HG03060 (cell line): ENCODE measurements at regions not wholly inside any gene's neighbourhood (a gene's known extent, or its start where the extent isn't known, plus 50 kb on each side); places are given as distances from the start of the nearest gene placed in this dataset.
"Not testable (repeated sequence)": the region's sequence is repeated elsewhere in the genome, so short reads cannot be mapped to it uniquely, and the experiment has no call there.

ENCODE experiments used
- ATAC-seq: cut with Tn5 transposase; IDR thresholded peaks from one replicate; pipeline ENCODE4 v1.9.1; 2021; ENCODE audit warnings: low read depth, moderate number of reproducible peaks; ENCODE audit not compliant: unreplicated experiment

DNA sequence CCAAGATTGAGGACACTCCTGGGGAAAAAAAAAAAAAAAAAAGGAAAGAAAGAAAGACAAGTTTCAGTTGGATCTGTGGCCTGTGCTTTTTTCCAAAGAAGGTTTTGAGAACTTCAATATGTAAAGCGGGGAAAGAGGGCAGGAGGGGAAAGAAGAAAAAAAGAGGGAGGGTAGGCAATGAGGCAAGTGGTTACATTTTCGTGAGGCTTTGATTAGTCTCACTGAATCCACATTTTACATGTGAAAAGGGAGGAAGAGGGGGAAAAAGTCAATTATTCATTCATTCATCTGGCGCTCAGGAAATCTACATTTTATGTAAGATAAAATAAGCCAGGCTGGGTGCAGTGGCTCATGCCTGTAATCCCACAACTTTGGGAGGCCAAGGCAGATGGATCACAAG is 315.2 kb upstream of the PAPPA start:
- no peak for ATAC-seq

DNA sequence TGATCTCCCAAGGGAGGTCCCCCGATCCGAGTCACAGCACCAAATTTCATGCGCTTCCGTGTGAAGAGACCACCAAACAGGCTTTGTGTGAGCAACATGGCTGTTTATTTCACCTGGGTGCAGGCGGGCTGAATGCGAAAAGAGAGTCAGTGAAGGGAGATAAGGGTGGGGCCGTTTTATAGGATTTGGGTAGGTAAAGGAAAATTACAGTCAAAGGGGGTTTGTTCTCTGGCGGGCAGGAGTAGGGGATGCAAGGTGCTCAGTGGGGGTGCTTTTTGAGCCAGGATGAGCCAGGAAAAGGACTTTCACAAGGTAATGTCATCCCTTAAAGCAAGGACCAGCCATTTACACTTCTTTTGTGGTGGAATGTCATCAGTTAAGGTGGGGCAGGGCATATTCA is 309.2 kb upstream of the PAPPA start:
- ATAC-seq: not testable (repeated sequence)

GRCh38 chr9:115845648-115846312 is 307.8 kb upstream of the PAPPA start:
- ATAC-seq: no peak

- ATAC-seq: no peak
Measured at GRCh38 chr9:115847216-115847615, 306.4 kb upstream of the PAPPA start.

DNA sequence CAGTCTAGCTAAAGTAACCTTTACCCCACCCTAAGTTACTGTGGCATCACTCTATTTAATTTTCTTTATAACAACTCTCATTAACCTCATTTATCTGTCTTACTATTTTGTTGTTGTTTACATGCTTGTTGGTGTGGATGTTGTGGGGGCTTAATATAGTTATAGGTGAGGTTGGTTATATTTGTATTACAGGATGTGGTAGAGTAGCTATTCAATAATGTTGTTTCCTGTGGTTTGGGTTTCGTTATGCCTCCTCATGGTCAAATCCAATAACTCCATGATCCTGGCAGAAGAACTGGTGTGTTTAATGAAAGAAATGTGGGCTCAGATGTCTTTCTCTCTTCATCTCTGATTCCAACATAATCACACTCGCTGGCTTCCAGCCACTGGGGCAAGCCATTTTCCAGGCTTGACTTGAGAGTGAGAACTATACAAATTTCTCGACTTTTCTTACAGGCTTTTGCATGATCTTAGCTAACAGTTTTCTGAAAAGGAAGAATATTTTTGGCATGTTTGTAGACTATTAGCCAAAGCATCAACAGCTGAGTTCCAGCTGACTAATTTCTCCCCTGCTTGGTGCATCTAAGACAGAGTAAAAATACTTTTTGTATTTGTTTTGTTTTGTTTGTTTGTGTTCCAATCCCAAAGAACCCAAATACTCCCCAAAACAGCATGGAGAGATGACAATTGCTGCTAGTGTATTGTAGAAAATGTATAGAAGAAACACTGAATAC is 303.7 kb upstream of the PAPPA start:
- no peak for ATAC-seq

DNA sequence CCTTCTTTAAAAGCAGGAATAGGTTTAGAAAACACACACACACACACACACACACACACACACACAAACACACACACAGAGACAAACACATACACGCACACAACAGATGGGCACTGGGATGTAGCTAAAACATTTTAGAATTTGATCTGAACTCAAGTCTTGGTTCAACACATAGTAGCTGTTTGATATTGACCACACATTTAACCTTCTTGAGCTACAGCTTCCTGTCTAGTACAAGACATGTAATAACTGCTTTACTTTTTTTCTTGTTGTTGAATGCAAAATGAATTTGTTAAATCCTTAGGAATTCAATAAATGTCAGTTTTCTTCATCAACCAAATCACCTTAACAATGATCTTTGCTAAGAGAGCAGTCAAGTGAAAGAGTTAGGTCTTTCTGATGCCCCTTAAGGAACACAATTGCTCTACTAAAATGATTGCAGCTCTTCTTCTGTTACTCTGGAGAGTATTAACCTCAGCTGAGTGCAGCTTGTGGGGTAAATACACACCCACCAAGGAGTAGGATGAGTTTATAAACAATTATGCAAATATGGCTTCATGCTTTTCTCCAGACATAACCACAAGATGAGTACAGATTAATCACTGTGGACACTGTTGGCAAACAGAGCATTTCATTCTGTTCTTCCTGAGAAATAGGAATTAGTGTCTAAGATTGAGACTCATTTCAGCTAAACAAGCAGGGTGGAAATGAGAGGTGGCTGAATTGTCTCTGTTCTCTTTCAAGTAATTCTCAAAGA is 302.9 kb upstream of the PAPPA start:
- no peak for ATAC-seq

DNA sequence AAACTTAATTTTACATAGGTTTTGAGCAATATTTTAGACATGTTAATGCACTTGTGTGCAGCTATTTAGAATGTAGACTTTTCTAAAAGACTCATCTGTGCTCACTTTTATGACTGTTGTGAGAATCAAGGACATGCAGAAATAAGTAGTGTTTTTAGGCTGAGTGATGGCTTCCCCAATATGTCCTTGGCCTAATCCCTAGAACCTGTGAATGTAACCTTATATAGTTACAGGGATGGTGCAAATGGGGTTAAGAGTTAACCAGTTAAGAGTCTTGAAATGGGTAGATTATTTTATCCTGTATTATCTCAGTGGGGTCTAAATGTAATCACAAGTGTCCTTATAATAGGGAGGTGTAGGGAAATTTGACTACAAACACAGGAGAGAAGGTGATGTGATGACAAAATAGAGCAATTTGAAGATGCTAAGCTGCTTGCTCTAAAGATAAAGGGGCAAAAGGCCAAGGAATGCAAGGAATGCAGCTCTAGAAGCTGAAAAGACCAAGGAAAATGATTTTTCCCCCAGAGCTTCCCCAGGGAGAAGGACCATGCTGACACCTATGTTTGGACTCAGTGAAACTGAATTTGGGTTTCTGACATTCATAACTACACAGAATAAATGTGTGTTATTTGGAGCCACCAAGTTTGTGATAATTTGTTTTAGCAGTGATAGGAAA is 298.0 kb upstream of the PAPPA start:
- no peak for ATAC-seq

DNA sequence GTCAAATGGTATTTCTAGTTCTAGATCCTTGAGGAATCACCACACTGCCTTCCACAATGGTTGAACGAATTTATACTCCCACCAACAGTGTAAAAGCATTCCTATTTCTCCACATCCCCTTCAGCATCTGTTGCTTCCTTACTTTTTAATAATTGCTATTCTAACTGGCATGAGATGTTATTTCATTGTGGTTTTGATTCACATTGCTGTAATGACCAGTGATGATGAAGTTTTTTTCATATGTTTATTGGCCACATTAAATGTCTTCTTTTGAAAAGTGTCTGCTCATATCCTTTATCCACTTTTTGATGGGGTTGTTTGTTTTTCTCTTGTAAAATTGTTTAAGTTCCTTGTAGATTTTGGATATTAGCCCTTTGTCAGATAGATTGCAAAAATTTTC is 295.2 kb upstream of the PAPPA start:
- not testable (repeated sequence) for ATAC-seq

DNA sequence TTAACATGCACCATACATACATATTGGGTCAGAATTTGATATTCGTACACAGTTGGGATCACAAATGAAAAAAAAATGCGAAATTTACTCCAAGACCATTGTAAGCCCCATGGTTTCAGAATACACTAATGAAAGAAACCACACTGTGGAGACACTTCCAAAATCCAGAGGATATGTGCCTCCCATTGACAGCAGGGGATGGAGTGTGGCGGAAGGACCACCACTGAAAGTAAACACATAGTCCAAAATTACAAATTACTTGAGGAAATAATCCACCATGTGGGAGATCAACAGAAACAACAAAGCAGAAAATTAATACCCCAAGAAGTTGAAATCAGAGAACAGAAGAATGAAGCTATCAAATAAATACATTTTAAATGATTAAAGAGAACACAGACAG is 291.6 kb upstream of the PAPPA start:
- no peak for ATAC-seq

- ATAC-seq: no peak
Measured at GRCh38 chr9:115864581-115864980, 289.0 kb upstream of the PAPPA start.

DNA sequence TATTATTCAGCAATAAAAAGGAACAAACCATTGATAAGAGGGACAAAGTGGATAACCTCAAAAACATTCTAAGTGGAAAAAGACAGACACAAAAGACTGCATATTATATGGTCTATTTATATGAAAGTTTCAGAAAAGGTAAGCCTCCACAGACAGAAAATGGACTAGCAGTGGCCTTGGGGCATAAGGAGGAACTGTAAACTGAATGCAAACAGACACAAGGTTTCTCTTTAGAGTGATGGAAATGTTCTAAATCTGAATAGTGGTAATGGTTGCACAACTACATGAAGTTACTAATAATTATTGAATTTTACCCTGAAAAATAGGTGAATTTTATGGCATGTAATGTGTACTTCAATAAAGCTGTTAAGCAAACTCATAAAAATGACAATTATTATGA is 286.3 kb upstream of the PAPPA start:
- no peak for ATAC-seq

- ATAC-seq: no peak
Measured at GRCh38 chr9:115877852-115878438, 275.6 kb upstream of the PAPPA start.

DNA sequence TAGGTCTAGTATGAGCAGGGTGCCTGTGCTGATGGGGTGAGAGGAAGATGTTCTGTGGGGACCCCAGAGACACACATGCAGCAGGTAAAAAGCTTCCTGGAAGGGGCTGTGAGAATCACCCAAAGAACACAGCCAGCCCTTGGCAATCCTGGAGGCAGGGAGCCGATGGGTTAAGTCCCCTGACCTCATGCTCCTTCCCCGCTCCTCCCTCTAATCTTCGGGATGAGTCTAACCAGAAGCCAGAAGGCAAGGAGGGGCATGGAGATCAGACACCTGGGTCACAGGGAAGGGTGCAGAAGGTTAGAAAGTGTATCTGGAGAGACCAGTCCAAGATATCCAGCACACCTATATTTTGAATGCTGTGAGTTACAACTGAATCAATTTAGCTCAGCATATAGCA is 274.1 kb upstream of the PAPPA start:
- ATAC-seq: no peak

DNA sequence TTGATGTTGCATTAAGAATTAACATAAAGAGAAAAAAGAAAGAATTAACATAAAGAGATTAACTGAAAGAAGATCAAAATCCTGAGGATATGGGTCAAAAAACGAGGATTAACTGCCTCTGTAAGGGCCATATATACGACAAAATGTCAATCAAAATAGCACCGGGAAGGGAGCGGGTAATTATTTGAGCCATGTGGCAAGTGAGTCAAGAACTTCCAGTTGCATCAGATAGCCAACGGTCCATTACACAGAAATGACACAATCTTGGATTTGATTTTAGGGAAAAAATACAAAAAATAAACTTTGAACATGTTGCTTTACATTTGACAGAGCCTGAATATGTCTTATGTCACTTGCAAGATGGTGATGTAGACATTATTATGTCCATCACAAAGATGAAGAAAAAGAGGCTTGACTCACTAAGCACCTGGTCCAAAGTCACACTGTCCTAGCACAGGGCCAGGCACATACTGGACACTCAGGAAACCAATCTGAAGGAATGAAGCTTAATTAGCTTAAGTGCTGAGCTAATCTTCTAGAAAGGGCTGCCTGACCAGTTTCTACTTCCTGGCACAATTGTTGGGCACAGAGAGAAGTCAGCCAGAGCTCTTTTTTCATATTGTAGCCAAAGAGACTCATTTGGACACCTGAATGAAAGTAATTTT is 273.2 kb upstream of the PAPPA start:
- no peak for ATAC-seq

DNA sequence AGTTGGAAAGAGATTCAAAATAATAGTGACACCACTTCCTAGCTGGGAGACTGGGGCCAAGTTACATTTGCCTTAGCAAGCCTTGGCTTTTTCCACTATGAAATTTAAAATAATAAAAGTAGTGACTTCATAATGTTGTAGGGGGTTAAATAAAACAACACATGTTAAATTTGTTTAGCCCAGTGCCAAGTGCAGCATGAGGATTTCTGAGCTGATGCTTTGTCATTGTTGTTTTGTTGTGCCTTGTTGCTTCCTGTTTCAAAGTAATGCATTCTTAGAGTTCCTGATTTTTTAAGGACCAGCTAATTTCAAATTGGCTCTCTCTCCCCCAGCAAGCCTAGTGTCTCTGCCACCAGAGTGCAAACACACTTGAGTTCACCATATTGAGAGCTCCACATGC is 270.7 kb upstream of the PAPPA start:
- ATAC-seq: no peak

DNA sequence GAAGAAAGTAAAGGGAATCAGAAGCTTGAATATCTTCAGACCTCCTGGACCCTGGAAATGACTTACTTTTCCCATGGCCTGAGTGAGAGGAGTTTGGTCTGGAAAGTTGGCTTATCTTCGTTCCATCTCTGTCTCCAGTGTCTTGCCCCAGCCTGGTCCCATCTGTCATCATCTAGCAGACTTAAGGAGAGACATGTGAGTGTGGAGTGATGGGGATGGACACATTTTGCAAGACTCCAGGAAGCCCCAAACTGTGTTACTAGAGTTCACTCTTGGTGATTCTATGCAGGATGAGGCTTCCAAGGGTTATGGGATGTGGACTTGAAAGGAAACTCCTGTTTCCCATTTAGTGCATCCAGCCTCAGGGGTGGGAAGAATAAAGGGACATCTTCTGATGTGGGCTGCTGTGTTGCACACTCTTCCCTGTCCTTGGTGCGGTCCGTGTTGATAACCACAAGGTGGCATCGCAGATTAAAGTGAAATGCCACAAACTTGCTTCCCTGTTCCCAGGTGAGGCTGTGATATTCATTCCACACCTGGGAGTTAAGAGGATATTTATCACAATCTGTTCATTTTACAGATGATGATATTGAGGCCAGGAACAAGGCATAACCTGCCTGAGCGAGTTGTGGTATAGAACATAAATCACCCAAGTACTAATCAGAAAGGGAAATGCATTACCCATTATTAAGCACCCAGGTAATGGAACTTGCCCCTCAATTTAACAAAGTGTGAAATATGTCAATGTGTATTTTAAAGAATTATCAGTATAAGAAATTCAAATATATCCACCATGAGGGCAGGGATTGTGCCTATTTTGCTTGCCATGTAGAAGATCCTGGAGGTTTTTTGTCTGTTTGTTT is 269.9 kb upstream of the PAPPA start:
- no peak for ATAC-seq

DNA sequence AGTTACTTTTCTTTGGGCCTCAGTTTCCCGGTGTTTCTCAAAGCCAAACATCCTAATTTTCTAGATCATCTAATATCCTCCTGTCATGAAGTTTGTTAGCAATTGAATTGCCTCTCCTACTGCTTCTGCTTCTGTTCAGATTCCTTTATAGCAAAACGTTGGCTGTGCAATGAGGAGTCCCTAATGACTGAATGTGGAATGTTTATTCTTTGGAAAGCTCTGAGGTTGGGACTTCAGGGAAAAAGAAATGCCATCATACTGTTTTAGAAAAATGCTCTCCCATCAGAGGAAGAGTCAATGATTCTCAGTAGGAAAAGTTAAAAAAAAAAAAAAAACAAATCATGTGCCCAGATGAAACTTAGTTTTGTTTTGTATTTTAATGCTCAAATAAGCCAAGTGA is 268.7 kb upstream of the PAPPA start:
- no peak for ATAC-seq

- no peak for ATAC-seq
Measured at GRCh38 chr9:115888131-115888530, 265.5 kb upstream of the PAPPA start.

GRCh38 chr9:115891929-115892328 is 261.7 kb upstream of the PAPPA start:
- ATAC-seq: no peak
